Ascending aorta (tissue), 2 donors: ENCODE measurements at regions not wholly inside any gene's neighbourhood (a gene's known extent, or its start where the extent isn't known, plus 50 kb on each side); places are given as distances from the start of the nearest gene placed in this dataset.

Experiments
- DNase-seq, 2 donors: peaks; one replicate each; pipeline ENCODE4 v3.0.0-alpha.2; 2019; ENCODE audit warnings: low spot score in 2 of 2
- H3K27ac ChIP-seq, 2 donors: fragments of 200-600 bp; sonication (generic); one replicate each; pipeline ENCODE4 v1.5.1; 2016 to 2017; ENCODE audit warnings: mild to moderate bottlenecking in 1 of 2
- H3K27me3 ChIP-seq: fragments of 200-600 bp; sonication (generic); one replicate; pipeline ENCODE4 v1.5.1; 2017
- H3K36me3 ChIP-seq, 2 donors: fragments of 200-600 bp; sonication (generic); one replicate each; pipeline ENCODE4 v1.5.1; 2016
- H3K4me1 ChIP-seq, 2 donors: fragments of 200-600 bp; sonication (generic); one replicate each; pipeline ENCODE4 v1.5.1; 2016 to 2017; ENCODE audit warnings: mild to moderate bottlenecking in 1 of 2
- H3K4me3 ChIP-seq, 2 donors: fragments of 200-600 bp; sonication (generic); one replicate each; pipeline ENCODE4 v1.5.1; 2016 to 2017; ENCODE audit warnings: mild to moderate bottlenecking in 1 of 2
- H3K9me3 ChIP-seq, 2 donors: fragments of 200-600 bp; sonication (generic); one replicate each; pipeline ENCODE4 v1.5.1; 2016
- CTCF ChIP-seq, 3 experiments: fragments of 200-600 bp in 2 of 3; fragments of 450-650 bp in 1 of 3; sonication (generic) in 2 of 3; IDR thresholded peaks; one replicate each; pipeline ENCODE4 v1.5.1; 2016 to 2019; ENCODE audit warnings: antibody characterized with exemption in 3 of 3, mild to moderate bottlenecking in 1 of 3, moderate library complexity in 1 of 3
- intact Hi-C: fragments of 100-400 bp; cut with DNase I; formaldehyde crosslinking; loops from one replicate; pipeline ENCODE4 v1.15.1; 2023

- Histone ChIP-seq H3K9me3 (no peaks in the 10 kb centered on the region), H3K27ac (peak overlapping the region; percentile 63 to 68), H3K4me3 (no peak overlapping the region), H3K27me3 (no peaks in the 10 kb centered on the region), H3K36me3 (no peaks in the 10 kb centered on the region), H3K4me1 (peaks cover 0 to 31% of the 10 kb centered on the region in 2 donors)
- intact Hi-C loops = loop anchor here (5.0 kb wide), 1 partner anchor 43 kb away; no protein-coding TSS in a partner anchor
- no peak for TF ChIP-seq CTCF (IDR thresholded peaks at IDR 0.05)
- no peak for DNase-seq
These were observed 380.4 kb downstream of the PCDH7 start for GRCh38 chr4:31100536-31100935.

- peaks cover 0 to 24% of the 10 kb centered on the region in 2 donors for H3K4me1 ChIP-seq
- no peaks in the 10 kb centered on the region for H3K36me3 ChIP-seq
These were observed 383.9 kb downstream of the PCDH7 start for GRCh38 chr4:31104043-31104442.

GRCh38 chr4:31104577-31104976, 384.4 kb downstream of the PCDH7 start:
- intact Hi-C loops = loop anchor here (5.0 kb wide), 1 partner anchor 47 kb away; no protein-coding TSS in a partner anchor
- Histone ChIP-seq H3K9me3 (no peaks in the 10 kb centered on the region), H3K4me1 (peaks cover 0 to 21% of the 10 kb centered on the region in 2 donors), H3K27ac (peak overlapping the region in 1 of 2 donors; percentile 38), H3K27me3 (no peaks in the 10 kb centered on the region), H3K36me3 (no peaks in the 10 kb centered on the region), H3K4me3 (no peak overlapping the region)
- DNase-seq = no peak
- no peak for TF ChIP-seq CTCF (IDR thresholded peaks at IDR 0.05)

More at GRCh38 chr4:31104043-31104442, 383.9 kb downstream of the PCDH7 start:
- no peak overlapping the region for H3K4me3 ChIP-seq
- H3K27me3 ChIP-seq = no peaks in the 10 kb centered on the region
- TF ChIP-seq CTCF (IDR thresholded peaks at IDR 0.05) = no peak
- DNase-seq = no peak
- intact Hi-C loops = loop anchor here (5.0 kb wide), 1 partner anchor 47 kb away; no protein-coding TSS in a partner anchor
- H3K27ac ChIP-seq = no peak overlapping the region
- H3K9me3 ChIP-seq = no peaks in the 10 kb centered on the region

- TF ChIP-seq CTCF (IDR thresholded peaks at IDR 0.05) = no peak
These were observed 386.2 kb downstream of the PCDH7 start for GRCh38 chr4:31106419-31106818.

GRCh38 chr4:31107362-31107761, 387.2 kb downstream of the PCDH7 start:
- peaks cover 0 to 6% of the 10 kb centered on the region in 2 donors for H3K4me1 ChIP-seq
- no peaks in the 10 kb centered on the region for H3K9me3 ChIP-seq
- TF ChIP-seq CTCF (IDR thresholded peaks at IDR 0.05) = no peak
- H3K27me3 ChIP-seq = no peaks in the 10 kb centered on the region
- DNase-seq = no peak
- no peak overlapping the region for H3K4me3 ChIP-seq
- H3K36me3 ChIP-seq = no peaks in the 10 kb centered on the region
- intact Hi-C loops = no loop called here
- peak overlapping the region; percentile 4 to 35 for H3K27ac ChIP-seq

More at GRCh38 chr4:31106419-31106818, 386.2 kb downstream of the PCDH7 start:
- H3K4me1 ChIP-seq = peaks cover 0 to 11% of the 10 kb centered on the region in 2 donors
- intact Hi-C loops = no loop called here
- no peaks in the 10 kb centered on the region for H3K36me3 ChIP-seq
- no peak overlapping the region for H3K4me3 ChIP-seq
- no peak for DNase-seq
- H3K27me3 ChIP-seq = no peaks in the 10 kb centered on the region
- H3K27ac ChIP-seq = peak overlapping the region; percentile 10 to 52
- H3K9me3 ChIP-seq = no peaks in the 10 kb centered on the region

- no peak for DNase-seq
- Histone ChIP-seq H3K27me3 (no peaks in the 10 kb centered on the region), H3K9me3 (no peaks in the 10 kb centered on the region), H3K36me3 (no peaks in the 10 kb centered on the region), H3K27ac (no peak overlapping the region), H3K4me3 (no peak overlapping the region), H3K4me1 (peaks cover 0 to 6% of the 10 kb centered on the region in 2 donors)
- intact Hi-C loops = no loop called here
- no peak for TF ChIP-seq CTCF (IDR thresholded peaks at IDR 0.05)
These were observed 388.6 kb downstream of the PCDH7 start for GRCh38 chr4:31108762-31109161.
